ENCODE measurements at regions not wholly inside any gene's neighbourhood (a gene's known extent, or its start where the extent isn't known, plus 50 kb on each side); places are given as distances from the start of the nearest gene placed in this dataset.
"Not testable (repeated sequence)": the region's sequence is repeated elsewhere in the genome, so short reads cannot be mapped to it uniquely, and the experiment has no call there.

DNA sequence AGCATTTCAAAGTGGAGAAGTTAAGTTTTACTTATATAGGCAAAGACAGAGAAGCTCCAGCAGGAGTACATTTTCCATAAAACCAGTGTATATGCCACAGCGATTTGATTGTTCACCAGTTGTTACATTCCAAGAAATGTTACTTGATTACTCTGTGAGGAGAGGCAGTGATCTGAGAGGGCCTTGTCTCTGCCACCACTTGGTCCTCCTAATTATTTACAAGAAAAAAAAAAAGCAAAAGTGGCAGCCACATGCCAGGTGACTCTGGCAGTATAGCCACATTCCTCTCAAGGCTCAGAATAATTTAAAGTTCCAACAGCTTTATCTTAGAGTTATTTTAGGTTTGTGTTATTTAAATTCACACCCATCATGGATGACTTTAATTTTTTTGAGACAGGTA, 1077.8 kb downstream of the ZPLD1 start:
- intact Hi-C loops (cut with micrococcal nuclease): no loop called here
- H3K27me3 Mint-ChIP-seq (ENCODE audit: insufficient read depth): no peaks in the 10 kb centered on the region
- DNase-seq (ENCODE audit: low spot score): no peak
- peaks cover 4% of the 10 kb centered on the region for H3K9me3 Mint-ChIP-seq
- no peaks in the 10 kb centered on the region for H3K4me1 Mint-ChIP-seq (ENCODE audit: low read depth)
- no peak overlapping the region for H3K4me3 Mint-ChIP-seq
- no peak overlapping the region for H3K27ac Mint-ChIP-seq
- H3K36me3 Mint-ChIP-seq (ENCODE audit: low read depth): no peaks in the 10 kb centered on the region

DNA sequence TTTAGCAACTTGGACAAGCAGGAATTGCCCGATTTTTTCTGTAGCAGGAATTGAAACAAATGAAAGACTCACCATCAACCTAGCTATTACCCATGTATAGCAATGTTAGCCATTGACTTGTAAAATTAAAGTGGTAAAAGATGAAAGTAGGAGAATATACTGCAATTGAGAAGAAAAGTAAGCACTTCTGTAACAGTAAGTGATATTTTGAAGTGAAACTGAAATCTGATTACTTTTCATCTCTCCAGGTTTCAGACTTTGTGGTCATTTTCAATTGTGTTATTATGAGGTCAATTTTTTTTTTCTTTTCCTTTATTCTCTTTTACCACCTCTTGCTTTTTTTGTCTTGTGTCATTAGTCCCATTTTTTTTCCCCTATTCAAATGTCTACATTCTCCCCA, 1078.2 kb downstream of the ZPLD1 start:
- no peak for DNase-seq (ENCODE audit: low spot score)
- H3K4me1 Mint-ChIP-seq (ENCODE audit: low read depth): no peaks in the 10 kb centered on the region
- peaks cover 4% of the 10 kb centered on the region for H3K9me3 Mint-ChIP-seq
- no peaks in the 10 kb centered on the region for H3K27me3 Mint-ChIP-seq (ENCODE audit: insufficient read depth)
- intact Hi-C loops (cut with micrococcal nuclease): no loop called here
- H3K27ac Mint-ChIP-seq: no peak overlapping the region
- H3K4me3 Mint-ChIP-seq: no peak overlapping the region
- H3K36me3 Mint-ChIP-seq (ENCODE audit: low read depth): no peaks in the 10 kb centered on the region

GRCh38 chr3:103515116-103515515, 1080.3 kb downstream of the ZPLD1 start:
- intact Hi-C loops (cut with micrococcal nuclease): no loop called here
- H3K4me1 Mint-ChIP-seq (ENCODE audit: low read depth): no peaks in the 10 kb centered on the region
- H3K9me3 Mint-ChIP-seq: peaks cover 15% of the 10 kb centered on the region
- no peak overlapping the region for H3K4me3 Mint-ChIP-seq
- H3K27me3 Mint-ChIP-seq (ENCODE audit: insufficient read depth): no peaks in the 10 kb centered on the region
- DNase-seq (ENCODE audit: low spot score): no peak
- H3K36me3 Mint-ChIP-seq (ENCODE audit: low read depth): no peaks in the 10 kb centered on the region
- H3K27ac Mint-ChIP-seq: no peak overlapping the region

DNA sequence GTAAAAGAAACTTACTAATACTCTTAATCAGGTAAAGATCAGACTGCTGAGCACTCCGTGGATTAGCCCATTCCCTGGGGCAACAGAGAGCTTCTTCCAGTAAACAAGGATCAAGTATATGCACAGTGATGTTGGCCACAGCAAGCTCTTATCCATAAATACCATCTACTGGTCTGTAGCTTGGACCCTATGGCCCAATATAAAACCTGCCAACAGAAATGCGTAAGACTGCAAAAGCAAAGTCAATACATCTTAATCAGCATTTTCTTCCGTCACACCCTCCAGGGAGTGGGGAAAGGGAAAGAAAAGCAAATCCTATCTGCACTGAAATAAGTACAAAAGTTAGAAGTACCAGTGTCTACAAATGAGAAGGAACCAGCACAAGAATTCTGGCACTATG, 1082.1 kb downstream of the ZPLD1 start:
- H3K27me3 Mint-ChIP-seq (ENCODE audit: insufficient read depth): no peaks in the 10 kb centered on the region

DNA sequence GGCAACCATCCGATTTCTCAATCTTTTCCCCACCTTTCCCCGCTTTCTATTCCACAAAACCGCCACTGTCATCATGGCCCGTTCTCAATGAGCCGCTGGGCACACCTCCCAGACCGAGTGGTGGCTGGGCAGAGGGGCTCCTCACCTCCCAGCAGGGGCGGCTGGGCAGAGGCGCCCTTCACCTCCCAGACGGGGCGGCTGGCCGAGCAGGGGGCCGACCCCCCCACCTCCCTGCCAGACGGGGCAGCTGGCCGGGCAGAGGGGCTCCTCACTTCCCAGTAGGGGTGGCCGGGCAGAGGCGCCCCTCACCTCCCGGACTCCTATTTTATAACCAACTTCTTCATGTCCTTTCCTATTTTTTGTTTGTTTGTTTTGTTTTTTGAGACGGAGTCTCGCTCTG, 1096.5 kb downstream of the ZPLD1 start:
- H3K27ac Mint-ChIP-seq; H3K9me3 Mint-ChIP-seq; H3K4me3 Mint-ChIP-seq; DNase-seq (ENCODE audit: low spot score); intact Hi-C loops (cut with micrococcal nuclease); H3K4me1 Mint-ChIP-seq (ENCODE audit: low read depth); H3K27me3 Mint-ChIP-seq (ENCODE audit: insufficient read depth); H3K36me3 Mint-ChIP-seq (ENCODE audit: low read depth): not testable (repeated sequence)

More for the DNA sequence above, 1082.1 kb downstream of the ZPLD1 start:
- intact Hi-C loops (cut with micrococcal nuclease): no loop called here
- Mint-ChIP-seq H3K36me3 (ENCODE audit: low read depth) (no peaks in the 10 kb centered on the region), H3K4me1 (ENCODE audit: low read depth) (no peaks in the 10 kb centered on the region), H3K27ac (no peak overlapping the region), H3K4me3 (no peak overlapping the region), H3K9me3 (peaks cover 21% of the 10 kb centered on the region)
- no peak for DNase-seq (ENCODE audit: low spot score)

DNA sequence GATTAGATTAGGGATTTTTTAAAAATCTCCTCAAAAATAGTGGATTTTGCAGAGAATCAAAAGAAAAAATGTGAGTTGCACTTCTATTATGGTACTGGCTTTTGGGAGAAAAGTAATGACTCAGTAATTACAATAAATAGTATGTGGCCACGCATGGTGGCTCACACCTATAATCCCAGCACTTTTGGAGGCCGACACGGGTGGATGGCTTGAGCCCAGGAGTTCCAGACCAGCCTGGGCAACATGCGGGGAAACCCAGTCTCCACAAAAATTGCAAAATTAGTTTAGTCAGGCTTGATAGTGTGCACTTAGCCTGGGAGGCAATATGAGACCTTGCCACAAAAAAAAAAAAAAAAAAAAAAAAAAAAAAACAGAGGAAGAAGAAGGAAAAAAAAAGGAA, 1098.2 kb downstream of the ZPLD1 start:
- no peak for DNase-seq (ENCODE audit: low spot score)
- Mint-ChIP-seq H3K4me3 (no peak overlapping the region), H3K36me3 (ENCODE audit: low read depth) (no peaks in the 10 kb centered on the region), H3K27me3 (ENCODE audit: insufficient read depth) (no peaks in the 10 kb centered on the region), H3K4me1 (ENCODE audit: low read depth) (no peaks in the 10 kb centered on the region), H3K27ac (no peak overlapping the region), H3K9me3 (no peaks in the 10 kb centered on the region)
- intact Hi-C loops (cut with micrococcal nuclease): no loop called here

- no peaks in the 10 kb centered on the region for H3K27me3 Mint-ChIP-seq (ENCODE audit: insufficient read depth)
- no peaks in the 10 kb centered on the region for H3K9me3 Mint-ChIP-seq
- no peaks in the 10 kb centered on the region for H3K4me1 Mint-ChIP-seq (ENCODE audit: low read depth)
- H3K4me3 Mint-ChIP-seq: no peak overlapping the region
- no peak overlapping the region for H3K27ac Mint-ChIP-seq
- no peaks in the 10 kb centered on the region for H3K36me3 Mint-ChIP-seq (ENCODE audit: low read depth)
- intact Hi-C loops (cut with micrococcal nuclease): no loop called here
- DNase-seq (ENCODE audit: low spot score): no peak
Measured at GRCh38 chr3:103554451-103554850, 1119.6 kb downstream of the ZPLD1 start.

DNA sequence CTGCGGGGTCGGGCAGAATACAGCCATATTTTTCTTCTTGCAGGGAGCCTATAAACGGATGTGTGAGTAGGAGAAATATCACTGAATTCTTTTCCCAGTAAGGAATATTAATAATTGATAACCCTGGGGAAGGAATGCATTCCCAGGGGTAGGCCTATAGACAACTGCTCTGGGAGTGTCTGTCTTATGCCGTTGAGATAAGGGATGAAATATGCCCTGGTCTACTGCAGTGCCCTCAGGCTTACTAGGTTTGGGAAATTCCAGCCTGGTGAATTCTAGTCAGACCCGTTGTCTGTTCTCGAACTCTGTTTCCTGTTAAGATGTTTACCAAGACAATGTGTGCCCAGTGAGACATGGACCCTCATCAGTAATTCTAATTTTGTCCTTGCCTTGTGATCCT, 1129.3 kb downstream of the ZPLD1 start:
- H3K4me3 Mint-ChIP-seq; H3K27ac Mint-ChIP-seq; intact Hi-C loops (cut with micrococcal nuclease); H3K27me3 Mint-ChIP-seq (ENCODE audit: insufficient read depth); H3K4me1 Mint-ChIP-seq (ENCODE audit: low read depth); H3K36me3 Mint-ChIP-seq (ENCODE audit: low read depth); DNase-seq (ENCODE audit: low spot score): not testable (repeated sequence)
- H3K9me3 Mint-ChIP-seq: peaks cover 12% of the 10 kb centered on the region

- Mint-ChIP-seq H3K27me3 (ENCODE audit: insufficient read depth) (no peaks in the 10 kb centered on the region), H3K27ac (no peak overlapping the region), H3K36me3 (ENCODE audit: low read depth) (no peaks in the 10 kb centered on the region), H3K4me1 (ENCODE audit: low read depth) (no peaks in the 10 kb centered on the region), H3K9me3 (no peaks in the 10 kb centered on the region), H3K4me3 (no peak overlapping the region)
- no peak for DNase-seq (ENCODE audit: low spot score)
- intact Hi-C loops (cut with micrococcal nuclease): no loop called here
Measured at GRCh38 chr3:103585809-103586208, 1151.0 kb downstream of the ZPLD1 start.

- DNase-seq (ENCODE audit: low spot score): no peak
- Mint-ChIP-seq H3K4me3 (no peak overlapping the region), H3K36me3 (ENCODE audit: low read depth) (no peaks in the 10 kb centered on the region), H3K4me1 (ENCODE audit: low read depth) (no peaks in the 10 kb centered on the region), H3K27ac (no peak overlapping the region), H3K27me3 (ENCODE audit: insufficient read depth) (no peaks in the 10 kb centered on the region), H3K9me3 (no peaks in the 10 kb centered on the region)
- intact Hi-C loops (cut with micrococcal nuclease): no loop called here
Measured at GRCh38 chr3:103589770-103590169, 1155.0 kb downstream of the ZPLD1 start.

DNA sequence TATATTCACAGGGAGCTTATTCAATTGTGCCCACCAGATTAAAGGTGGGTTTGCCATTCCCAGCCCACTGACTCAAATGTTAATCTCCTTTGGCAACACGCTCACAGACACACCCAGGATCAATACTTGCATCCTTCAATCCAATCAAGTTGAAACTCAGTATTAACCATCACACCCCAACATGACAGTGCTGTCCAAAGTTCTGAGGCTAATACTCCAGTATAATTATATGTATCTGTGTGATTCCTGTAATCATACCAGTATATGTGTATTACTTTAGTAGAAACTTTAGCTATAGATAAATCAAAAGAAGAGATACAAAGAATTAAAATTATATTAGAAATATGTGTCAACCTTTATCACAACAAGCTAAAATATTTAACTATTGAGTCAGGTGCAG, 1166.0 kb downstream of the ZPLD1 start:
- no peaks in the 10 kb centered on the region for H3K27me3 Mint-ChIP-seq (ENCODE audit: insufficient read depth)
- no peaks in the 10 kb centered on the region for H3K36me3 Mint-ChIP-seq (ENCODE audit: low read depth)
- H3K4me3 Mint-ChIP-seq: no peak overlapping the region
- no peak overlapping the region for H3K27ac Mint-ChIP-seq
- no peak for DNase-seq (ENCODE audit: low spot score)
- H3K4me1 Mint-ChIP-seq (ENCODE audit: low read depth): no peaks in the 10 kb centered on the region
- intact Hi-C loops (cut with micrococcal nuclease): no loop called here
- peaks cover 6% of the 10 kb centered on the region for H3K9me3 Mint-ChIP-seq

GRCh38 chr3:103601666-103602065, 1166.9 kb downstream of the ZPLD1 start:
- no peak overlapping the region for H3K27ac Mint-ChIP-seq
- H3K9me3 Mint-ChIP-seq: peaks cover 6% of the 10 kb centered on the region
- DNase-seq (ENCODE audit: low spot score): no peak
- no peak overlapping the region for H3K4me3 Mint-ChIP-seq
- H3K4me1 Mint-ChIP-seq (ENCODE audit: low read depth): no peaks in the 10 kb centered on the region
- intact Hi-C loops (cut with micrococcal nuclease): no loop called here
- no peaks in the 10 kb centered on the region for H3K27me3 Mint-ChIP-seq (ENCODE audit: insufficient read depth)
- no peaks in the 10 kb centered on the region for H3K36me3 Mint-ChIP-seq (ENCODE audit: low read depth)

DNA sequence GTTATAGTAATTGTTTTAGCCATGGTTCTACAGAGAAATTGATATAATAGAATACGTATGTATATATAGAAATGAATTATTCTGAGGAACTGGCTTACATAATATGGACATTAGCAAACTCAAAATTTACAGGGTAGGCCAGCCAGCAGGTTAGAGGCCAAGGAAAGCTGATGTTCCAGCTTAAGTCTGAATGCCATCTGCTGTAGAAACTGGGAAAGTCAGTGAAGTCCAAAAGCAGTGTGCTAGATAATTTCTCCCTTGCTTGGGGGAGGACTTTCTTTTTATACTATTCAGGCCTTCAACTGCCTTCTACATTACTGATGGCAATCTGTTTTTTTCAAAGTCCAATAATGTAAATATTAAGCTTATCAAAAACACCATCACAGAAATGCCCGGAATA, 1174.7 kb downstream of the ZPLD1 start:
- no peak for DNase-seq (ENCODE audit: low spot score)
- Mint-ChIP-seq H3K4me3 (no peak overlapping the region), H3K4me1 (ENCODE audit: low read depth) (no peaks in the 10 kb centered on the region), H3K9me3 (peaks cover 6% of the 10 kb centered on the region), H3K36me3 (ENCODE audit: low read depth) (no peaks in the 10 kb centered on the region), H3K27ac (no peak overlapping the region), H3K27me3 (ENCODE audit: insufficient read depth) (no peaks in the 10 kb centered on the region)
- intact Hi-C loops (cut with micrococcal nuclease): no loop called here

DNA sequence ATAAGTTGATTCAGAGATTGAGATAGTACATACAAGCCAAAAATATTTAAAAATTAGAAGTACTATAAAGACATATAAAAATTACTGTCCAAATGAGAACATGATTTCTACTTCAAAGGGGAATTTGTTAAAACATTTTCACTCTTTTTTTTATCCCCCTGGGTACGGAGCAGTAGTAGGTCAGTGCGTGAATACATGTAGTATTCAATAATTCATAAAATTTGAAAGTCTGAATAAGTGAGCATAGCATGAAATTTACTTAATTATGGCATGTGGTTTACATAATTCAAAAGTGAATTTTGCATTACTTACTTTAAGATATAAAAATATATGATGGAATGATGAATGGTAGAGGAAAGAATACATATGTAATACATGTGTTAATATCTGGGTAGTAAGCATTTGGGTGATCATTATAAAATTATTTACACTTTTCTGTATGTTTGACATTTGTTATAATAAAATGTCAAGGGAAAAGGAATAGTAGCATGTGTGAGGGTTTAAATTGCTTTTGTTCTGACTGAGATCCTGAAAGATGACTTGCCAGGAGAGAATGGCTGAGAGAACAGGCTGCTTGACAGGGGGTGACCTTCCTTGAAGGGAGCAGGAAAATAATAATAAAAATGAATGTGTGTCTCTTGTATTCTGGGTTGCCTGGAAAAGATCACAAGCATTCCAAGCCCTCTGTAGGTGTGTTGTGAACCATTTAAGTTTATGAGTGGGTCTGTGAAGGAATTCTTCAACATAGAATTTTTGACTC, 1178.8 kb downstream of the ZPLD1 start:
- Mint-ChIP-seq H3K27me3 (ENCODE audit: insufficient read depth) (no peaks in the 10 kb centered on the region), H3K9me3 (no peaks in the 10 kb centered on the region), H3K4me1 (ENCODE audit: low read depth) (no peaks in the 10 kb centered on the region), H3K36me3 (ENCODE audit: low read depth) (no peaks in the 10 kb centered on the region), H3K4me3 (no peak overlapping the region), H3K27ac (no peak overlapping the region)
- intact Hi-C loops (cut with micrococcal nuclease): no loop called here
- DNase-seq (ENCODE audit: low spot score): no peak
